AG20443 (cell line): ENCODE measurements at regions not wholly inside any gene's neighbourhood (a gene's known extent, or its start where the extent isn't known, plus 50 kb on each side); places are given as distances from the start of the nearest gene placed in this dataset.

Source experiments
- DNase-seq: peaks from one replicate; pipeline ENCODE4 v3.0.0; 2012; ENCODE audit warnings: low spot score, mixed read lengths

GRCh38 chr5:2493356-2493755 lies 258.1 kb downstream of the IRX2 start:
- no peak for DNase-seq

- no peak for DNase-seq
Measured at GRCh38 chr5:2492476-2492875, 259.0 kb downstream of the IRX2 start.

- no peak for DNase-seq
Measured at GRCh38 chr5:2491846-2492245, 259.6 kb downstream of the IRX2 start.

- no peak for DNase-seq
Measured at GRCh38 chr5:2489306-2489705, 262.2 kb downstream of the IRX2 start.

- DNase-seq, result no peak
Measured at GRCh38 chr5:2488593-2488992, 262.9 kb downstream of the IRX2 start.

- DNase-seq, result no peak
Measured at GRCh38 chr5:2487152-2487763, 264.2 kb downstream of the IRX2 start.

GRCh38 chr5:2486373-2486772 lies 265.1 kb downstream of the IRX2 start:
- no peak for DNase-seq

GRCh38 chr5:2482778-2483177 lies 268.7 kb downstream of the IRX2 start:
- DNase-seq, result no peak

- no peak for DNase-seq
Measured at GRCh38 chr5:2480871-2481270, 270.6 kb downstream of the IRX2 start.

- DNase-seq, result no peak
Measured at GRCh38 chr5:2475902-2476301, 275.6 kb downstream of the IRX2 start.

GRCh38 chr5:2472670-2473069 lies 278.8 kb downstream of the IRX2 start:
- no peak for DNase-seq

- DNase-seq, result no peak
Measured at GRCh38 chr5:2471152-2471879, 280.2 kb downstream of the IRX2 start.

- no peak for DNase-seq
Measured at GRCh38 chr5:2466966-2467365, 284.5 kb downstream of the IRX2 start.

- DNase-seq, result no peak
Measured at GRCh38 chr5:2465383-2465782, 286.1 kb downstream of the IRX2 start.

- no peak for DNase-seq
Measured at GRCh38 chr5:2464141-2464540, 287.3 kb downstream of the IRX2 start.

- DNase-seq, result no peak
Measured at GRCh38 chr5:2461701-2462691, 289.5 kb downstream of the IRX2 start.

GRCh38 chr5:2460098-2460497 lies 291.4 kb downstream of the IRX2 start:
- no peak for DNase-seq

GRCh38 chr5:2459251-2459650 lies 292.2 kb downstream of the IRX2 start:
- DNase-seq, result no peak

- DNase-seq, result no peak
Measured at GRCh38 chr5:2455878-2456277, 295.6 kb downstream of the IRX2 start.

GRCh38 chr5:2454876-2455275 lies 296.6 kb downstream of the IRX2 start:
- DNase-seq, result no peak

GRCh38 chr5:2453781-2454180 lies 297.7 kb downstream of the IRX2 start:
- DNase-seq, result no peak

GRCh38 chr5:2451100-2451499 lies 300.4 kb downstream of the IRX2 start:
- DNase-seq, result no peak
